ENCODE measurements at regions not wholly inside any gene's neighbourhood (a gene's known extent, or its start where the extent isn't known, plus 50 kb on each side); places are given as distances from the start of the nearest gene placed in this dataset.
"Not testable (repeated sequence)": the region's sequence is repeated elsewhere in the genome, so short reads cannot be mapped to it uniquely, and the experiment has no call there.

GRCh38 chr5:86981898-86982297 lies 285.8 kb upstream of the RASA1 start:
- no peak for DNase-seq

DNA sequence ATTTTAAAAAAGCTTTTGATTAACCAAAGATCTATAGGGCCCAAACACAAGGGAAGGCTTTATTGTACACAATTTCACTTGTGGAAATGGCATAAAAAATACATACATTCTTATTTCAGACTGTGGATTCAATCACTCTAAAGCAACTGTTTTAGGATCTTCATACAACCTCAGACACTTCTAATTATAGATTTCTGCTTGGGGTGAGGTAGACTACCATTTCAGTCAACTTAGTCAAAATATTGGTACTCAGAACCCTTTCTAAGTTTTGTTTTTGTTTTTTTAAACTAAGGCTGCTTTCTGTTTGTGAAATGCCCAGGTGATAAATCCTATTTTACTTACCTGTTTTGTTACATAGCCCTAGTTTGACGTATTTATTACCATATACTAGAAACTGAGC lies 284.5 kb upstream of the RASA1 start:
- DNase-seq, result no peak

DNA sequence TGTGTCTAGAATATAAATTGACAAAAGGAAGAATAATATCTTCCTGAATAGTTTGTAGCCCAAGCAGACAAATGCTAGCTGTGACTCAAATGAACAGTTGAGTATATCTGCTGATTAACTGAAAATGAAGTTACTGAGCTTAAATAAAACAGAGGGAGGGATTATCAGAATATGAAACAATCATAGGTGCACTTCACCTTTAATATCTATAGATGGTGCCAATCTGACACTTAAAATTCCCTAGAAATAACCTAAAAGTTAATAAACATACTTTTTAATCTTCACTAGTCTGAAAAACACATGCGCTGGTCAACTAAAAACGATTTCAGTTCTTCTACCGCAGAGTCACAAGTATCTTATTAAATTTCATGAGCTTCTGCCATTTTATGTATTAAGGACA lies 280.8 kb upstream of the RASA1 start:
- DNase-seq, result no peak

DNA sequence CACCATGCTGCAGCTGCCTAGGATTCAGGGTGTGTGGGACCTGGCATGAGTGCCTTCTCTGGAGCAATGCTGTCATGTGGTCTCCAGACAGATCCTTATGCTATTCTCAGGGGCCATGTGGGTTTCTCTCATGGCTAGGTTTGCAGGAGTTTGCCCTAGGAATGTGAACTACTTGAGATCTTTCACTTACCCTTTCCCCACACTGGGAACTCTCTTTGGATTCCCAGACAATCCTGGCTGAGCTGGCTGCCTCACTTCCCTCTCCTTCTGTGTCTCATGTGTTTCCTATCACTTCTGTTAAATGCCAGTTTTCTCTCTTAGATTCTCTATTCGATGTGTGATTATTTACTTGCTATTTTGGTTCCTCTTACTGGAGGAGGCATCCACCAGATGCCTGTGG lies 270.2 kb upstream of the RASA1 start:
- DNase-seq, result no peak

- DNase-seq, result no peak
Measured at GRCh38 chr5:86999951-87000350, 267.7 kb upstream of the RASA1 start.

DNA sequence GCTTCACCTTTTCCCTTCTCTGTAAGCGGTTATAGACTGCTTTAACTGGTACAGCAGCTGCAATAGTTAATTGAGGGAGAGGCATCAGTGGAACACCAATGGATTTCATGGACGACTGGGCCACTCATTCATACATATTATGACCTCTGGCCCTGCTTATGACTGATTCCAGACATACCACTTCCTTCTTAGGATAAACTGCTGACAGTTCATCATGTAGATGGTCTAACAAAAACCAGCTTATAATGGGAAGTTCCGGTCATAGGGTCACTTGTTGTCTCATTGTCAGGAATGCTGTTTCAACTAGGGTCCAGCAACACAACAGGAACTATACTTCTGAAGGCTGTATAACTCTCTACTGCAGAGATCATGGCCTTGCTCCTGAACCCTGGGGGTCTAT lies 265.2 kb upstream of the RASA1 start:
- DNase-seq, result no peak

- DNase-seq, result no peak
Measured at GRCh38 chr5:87004101-87004500, 263.6 kb upstream of the RASA1 start.

- no peak for DNase-seq
Measured at GRCh38 chr5:87007737-87008136, 259.9 kb upstream of the RASA1 start.

DNA sequence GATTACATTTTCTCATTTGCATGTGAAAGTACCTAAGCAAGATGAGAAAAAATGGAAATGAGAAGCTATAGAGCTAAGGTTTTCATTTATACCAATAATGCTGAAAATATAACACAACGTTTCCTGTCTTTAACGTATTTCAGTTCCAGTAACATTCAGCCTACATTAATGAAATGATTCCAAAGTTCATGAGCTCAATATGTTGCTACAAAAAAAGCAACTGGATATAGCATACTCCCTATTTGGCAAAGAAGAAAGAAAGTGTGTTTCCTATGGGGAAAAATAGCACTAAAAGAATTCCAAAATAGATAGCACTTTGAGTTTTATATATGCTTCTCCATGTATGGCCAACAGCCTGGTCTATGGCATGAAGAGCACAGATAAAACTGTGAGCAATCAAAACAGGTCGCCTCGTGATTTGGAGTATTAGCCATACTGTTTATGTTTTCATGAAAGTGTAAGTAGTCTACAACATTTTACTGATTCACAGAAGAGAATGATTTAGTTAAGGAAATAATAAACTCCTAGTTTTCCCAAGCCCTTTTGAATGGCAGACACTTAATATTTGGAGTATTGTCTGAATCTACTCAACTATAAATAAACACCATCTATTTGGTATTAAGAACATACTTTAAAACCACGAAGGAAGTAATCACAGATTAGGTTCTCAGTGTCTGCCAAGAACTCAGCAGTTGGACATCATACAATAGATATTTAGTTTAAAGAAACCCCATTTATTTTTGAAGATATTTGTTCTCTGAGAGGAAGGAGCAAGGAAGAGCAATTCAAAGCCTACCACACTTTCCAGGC lies 258.7 kb upstream of the RASA1 start:
- DNase-seq, result no peak

GRCh38 chr5:87010736-87011135 lies 256.9 kb upstream of the RASA1 start:
- DNase-seq, result no peak

DNA sequence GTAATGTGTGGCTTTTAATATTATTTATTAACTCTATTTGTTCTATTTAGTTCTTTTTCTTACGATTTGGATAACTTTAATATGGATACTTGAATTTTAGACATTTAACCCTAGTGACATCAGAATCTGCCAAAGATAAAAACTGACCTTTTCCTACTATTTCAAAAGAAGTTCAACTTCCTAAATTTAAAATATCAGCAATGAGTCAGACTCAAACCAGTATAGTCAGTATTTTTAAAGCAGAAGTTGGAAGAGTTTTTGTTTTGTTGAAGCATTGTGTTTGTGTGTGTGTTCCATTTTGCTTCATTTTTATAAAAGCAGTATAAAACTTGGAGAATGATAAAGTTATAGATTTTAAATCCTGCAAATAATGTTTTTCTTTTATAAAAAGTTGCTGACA lies 251.8 kb upstream of the RASA1 start:
- DNase-seq, result no peak

DNA sequence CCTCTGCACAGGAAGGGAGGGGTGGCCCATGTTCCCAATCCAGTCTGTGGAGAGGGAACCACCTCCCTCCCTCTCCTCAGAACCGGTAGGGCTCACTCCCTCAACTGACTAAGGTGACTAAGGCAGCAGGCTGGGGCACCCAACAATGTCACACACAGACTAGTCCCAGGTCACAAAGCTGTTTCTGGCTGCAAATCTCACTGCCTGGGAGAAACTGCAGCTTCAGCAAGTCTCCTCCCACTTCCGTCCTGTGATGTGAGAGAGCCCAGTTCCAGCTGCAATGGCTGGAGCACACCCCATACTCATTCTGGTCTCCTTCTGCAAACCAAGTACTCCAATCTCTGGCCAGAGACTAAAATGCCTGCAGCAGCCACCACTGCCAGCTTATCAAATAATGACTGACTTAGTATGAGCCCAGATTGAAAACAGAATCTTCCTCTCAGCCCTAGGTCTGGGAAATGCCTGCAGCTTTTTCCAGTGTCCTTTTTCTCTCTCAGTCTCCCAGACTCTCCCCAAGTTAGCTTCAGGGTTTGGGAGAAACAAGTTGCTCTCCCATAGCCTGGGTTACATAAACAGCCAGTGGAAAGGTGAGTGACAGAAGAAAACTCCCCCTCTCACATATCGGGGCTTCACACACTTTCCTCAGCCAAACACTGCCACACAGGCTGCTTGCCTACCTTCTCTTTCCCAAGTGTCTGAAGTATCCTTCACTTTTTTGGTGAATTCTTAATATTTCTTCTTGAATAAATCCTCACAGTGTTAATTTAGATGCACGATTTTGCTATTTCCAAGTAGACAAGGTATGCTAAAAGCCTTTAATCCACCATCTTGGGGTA lies 247.4 kb upstream of the RASA1 start:
- DNase-seq, result no peak

- no peak for DNase-seq
Measured at GRCh38 chr5:87022415-87022814, 245.3 kb upstream of the RASA1 start.

GRCh38 chr5:87027570-87027969 lies 240.1 kb upstream of the RASA1 start:
- no peak for DNase-seq

- no peak for DNase-seq
Measured at GRCh38 chr5:87029951-87030350, 237.7 kb upstream of the RASA1 start.

GRCh38 chr5:87030699-87031098 lies 237.0 kb upstream of the RASA1 start:
- DNase-seq, result no peak

DNA sequence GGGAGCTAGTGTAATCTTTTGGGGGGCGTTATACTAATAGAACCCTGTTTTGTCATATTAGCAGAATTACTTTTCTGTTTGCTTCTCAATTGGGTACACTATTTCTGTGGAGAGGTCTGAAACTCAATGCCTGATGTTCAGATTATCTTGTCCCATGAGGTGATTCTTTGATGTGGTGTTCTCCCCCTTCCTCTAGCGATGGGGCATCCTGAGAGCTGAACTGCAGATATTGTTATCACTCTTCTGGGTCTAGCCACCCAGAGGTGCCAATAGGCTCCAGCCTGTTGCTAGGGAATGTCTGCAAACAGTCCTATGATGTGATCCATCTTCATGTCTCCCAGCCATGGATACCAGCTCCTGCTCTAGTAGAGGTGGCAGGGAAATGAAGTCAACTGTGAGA lies 233.1 kb upstream of the RASA1 start:
- DNase-seq, result no peak

GRCh38 chr5:87042554-87042953 lies 225.1 kb upstream of the RASA1 start:
- no peak for DNase-seq

DNA sequence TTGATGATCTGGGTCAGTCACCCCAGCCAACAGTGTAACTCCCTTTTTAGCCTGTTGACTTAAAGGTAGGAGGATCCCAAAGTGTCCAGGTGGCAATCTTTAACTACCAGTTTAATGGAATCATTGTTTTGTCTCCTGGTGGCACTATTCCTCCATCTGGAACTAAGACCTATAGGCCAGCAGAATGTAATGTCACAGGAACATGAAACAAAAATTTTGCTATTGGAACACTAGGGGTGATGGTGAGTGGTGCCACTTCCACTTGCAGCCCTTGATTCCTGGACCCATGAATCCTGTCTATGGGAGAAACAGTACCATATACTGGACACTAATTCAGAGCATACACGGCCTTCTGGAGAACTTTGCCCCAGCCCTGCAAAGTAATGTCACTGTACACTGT lies 219.5 kb upstream of the RASA1 start:
- DNase-seq, result no peak

DNA sequence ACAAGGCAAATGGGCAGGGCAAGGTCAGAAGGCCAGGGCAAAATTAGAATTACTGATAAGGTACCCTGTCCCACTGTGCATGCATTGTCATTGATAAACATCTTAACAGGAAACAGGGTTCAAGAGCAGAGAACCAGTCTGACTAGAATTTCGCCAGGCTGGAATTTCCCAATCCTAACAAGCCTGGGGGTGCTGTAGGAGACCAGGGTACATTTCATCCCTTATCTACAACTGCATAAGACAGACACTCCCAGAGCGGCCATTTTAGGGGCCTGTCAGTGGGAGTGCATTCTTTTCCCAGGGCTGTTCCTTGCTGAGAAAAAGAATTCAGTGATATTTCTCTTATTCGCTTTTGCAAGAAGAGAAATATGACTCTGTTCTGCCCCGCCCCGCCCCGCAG lies 218.7 kb upstream of the RASA1 start:
- not testable (repeated sequence) for DNase-seq

DNA sequence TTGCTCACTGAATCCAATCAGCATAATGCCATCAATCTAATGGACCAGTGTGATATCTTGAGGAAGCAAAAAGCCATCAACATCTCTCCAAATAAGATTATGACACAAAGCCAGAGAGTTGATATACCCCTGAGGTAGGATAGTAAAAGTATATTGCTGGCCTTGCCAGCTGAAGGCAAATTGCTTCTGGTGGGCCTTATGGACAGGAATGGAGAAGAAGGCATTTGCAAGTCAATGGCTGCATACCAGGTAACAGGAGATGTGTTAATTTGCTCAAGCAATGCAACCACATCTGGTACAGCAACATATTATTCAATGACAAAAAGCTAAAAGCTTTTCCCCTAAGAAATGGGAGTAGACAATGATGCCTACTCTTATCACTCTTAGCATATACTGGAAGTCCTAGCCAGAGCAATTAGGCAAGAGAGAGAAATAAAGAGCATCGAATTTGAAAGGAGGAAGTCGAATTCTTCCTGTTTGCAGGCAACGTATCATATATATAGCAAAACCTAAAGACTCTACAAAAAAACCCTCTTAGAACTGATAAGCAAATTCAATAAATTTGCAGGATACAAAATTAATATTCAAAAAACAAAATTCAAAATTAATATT lies 216.1 kb upstream of the RASA1 start:
- DNase-seq, result no peak

DNA sequence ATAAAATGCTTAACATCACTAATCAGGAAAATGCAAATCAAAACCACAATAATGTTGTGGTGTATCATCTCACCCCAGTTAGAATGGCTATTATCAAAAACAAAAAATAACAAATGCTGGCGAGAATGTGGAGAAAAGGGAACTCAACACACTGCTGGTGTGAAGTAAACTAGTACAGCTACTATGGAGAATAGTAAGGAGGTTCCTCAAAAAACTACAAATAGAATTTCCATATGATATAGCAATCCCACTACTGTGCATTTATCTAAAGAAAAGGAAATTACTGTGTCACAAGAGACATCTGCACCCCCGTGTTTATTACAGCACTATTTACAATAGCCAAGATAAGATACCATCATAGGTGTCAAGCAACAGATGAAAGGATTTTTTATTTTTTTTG lies 214.5 kb upstream of the RASA1 start:
- no peak for DNase-seq

DNA sequence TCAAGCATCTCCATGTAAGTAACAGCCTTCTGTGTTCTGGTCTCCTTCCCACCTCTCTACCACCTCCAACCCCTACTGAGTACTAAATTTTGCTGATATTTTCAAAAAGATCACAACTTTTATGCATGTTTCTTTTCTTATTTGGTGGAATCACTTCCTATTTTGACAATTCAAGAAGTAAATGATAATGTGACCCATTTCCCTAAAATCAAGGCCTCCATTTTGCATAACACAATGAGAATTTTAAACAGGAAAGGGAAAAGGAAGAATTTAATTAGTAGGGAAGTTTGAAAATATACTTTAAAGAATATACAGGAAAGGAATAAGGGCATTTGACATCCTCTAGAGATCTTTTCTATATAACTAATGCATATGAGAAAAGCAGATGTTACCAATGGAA lies 212.9 kb upstream of the RASA1 start:
- DNase-seq, result no peak

- no peak for DNase-seq
Measured at GRCh38 chr5:87061046-87061445, 206.6 kb upstream of the RASA1 start.
